ENCODE measurements at regions not wholly inside any gene's neighbourhood (a gene's known extent, or its start where the extent isn't known, plus 50 kb on each side); places are given as distances from the start of the nearest gene placed in this dataset.

DNA sequence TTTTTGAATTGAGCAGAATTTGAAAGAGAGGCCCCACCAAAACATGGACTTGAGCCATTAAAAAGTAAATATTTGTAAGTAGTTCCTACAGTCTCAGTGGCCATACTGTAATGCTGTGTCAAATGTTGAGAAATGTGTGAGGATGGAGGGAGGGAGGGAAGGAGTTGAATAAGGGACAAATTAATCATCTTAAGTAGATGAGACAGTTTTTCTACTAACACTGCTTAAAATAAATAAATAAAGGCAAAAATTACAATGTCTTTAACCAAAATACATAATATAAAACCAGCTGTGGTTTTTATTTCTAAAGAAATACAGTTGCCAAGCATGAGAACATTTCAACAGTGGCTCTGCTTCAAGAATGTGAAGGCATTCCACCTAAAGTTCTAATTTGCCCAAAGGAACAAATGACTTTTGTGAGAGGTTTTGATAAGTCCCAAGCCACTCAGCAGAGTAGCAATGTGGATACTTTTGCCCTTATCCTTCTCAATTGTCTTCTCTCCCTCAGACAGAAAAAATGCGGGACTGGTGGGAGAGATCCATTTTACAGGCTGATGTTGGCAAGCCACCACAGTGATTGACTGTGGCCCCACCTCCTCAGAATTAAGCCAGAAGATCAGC, 427.0 kb upstream of the RARB start:
- DNase-seq (ENCODE audit: low read depth): no peak

DNA sequence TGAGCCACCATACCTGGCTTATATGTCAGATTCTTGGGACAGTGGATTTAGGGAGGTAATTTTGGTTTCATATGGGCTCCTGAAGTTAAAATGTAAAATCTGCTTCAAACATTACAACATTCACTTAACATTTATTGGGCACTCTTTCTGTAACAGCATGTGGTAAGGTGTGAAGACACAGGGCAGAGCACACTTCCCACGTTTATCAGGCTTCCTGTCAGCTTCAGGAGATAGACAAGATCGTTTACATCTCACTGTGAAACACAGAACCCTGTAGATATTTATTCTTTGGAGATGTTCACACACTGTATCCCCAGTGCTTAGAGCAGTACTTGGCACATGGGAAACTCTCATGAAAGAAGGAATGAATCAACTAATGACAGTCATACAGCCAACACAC, 426.0 kb upstream of the RARB start:
- DNase-seq (ENCODE audit: low read depth): no peak

DNA sequence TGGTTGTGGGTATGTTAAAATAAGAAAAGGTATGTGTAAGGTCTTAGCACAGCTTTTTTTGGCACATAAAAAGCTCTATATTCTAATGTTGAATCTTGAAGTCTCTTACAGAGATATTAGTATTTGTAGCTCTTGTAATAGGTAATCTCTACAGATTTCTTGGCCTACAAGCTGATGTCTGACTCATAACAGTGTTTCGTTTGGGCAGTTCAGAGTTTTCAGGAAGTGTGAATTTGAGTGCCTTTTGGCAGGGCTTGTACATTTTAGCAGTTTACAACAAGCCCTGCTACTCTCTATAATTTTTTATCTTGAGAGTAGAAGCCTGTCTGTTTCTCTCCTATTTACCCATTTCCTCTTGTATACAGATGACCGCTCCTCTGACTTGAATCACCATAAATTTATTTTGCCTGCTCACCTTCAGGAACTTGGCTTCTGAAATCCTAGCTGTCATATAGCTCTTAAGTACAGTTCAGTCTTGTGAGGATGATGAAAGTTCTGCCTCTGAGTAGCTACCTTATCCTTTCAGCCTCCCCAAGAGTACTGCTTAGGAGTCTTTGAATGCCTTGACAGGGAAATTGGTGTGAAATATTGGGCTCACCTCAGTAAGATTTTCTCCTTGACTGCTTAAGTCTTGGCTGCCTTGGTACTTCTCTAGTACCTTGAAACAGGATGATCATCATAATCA, 419.9 kb upstream of the RARB start:
- DNase-seq (ENCODE audit: low read depth): peak; percentile 11

DNA sequence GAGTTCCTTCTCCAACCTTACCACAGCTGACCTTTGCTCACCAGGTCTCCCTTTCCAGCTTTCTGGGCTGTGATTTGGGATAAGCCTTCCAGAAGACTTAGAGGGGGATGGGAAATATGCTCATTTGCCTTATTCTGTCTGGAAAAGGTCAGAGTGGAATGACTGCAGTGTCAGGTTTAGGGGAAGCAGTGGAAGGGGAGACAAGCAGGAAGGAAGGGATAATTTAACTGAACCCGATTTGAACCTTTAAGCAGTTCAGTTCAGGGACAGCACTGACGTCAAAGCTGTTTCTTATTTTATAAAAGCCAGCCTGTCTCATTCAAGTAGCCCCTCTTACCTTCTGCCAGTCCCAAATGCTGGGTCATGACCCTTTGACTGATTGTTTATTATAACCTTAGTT, 418.4 kb upstream of the RARB start:
- no peak for DNase-seq (ENCODE audit: low read depth)

DNA sequence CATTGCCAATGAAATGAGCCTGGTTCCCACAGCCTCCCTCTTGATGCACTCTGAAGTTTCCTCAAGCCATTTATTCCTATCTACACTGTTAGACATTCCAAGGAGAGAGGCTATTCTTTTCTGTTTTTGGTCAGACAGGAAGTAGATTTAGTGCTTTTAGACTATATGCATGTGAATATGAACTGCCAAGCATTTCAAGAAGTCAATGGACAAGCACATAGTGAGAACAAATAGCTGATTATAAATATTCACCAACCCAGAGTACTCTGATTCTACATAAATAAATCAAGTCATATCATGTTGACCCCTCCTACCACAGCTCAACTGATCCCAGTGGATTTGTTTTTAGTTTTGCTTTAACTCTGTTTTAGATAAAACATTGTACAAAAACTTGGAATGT, 412.5 kb upstream of the RARB start:
- no peak for DNase-seq (ENCODE audit: low read depth)

DNA sequence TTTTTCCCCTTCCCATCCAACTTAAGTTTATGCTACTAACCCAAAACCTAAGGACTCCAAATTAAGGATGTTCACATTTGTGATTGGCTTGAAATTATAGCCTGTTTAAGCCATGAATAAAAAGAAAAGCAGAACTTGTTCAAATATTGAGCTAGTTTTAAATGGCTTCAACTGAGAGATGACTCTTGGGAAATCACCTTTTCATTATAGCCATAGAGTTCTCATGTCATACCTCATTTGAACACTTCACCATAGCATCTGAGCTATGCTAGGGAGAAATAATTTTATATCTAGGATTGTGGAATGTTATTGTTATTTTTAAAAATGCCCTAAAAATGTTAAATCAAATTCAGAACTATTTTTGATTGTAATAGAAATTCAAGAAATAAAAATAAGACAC, 409.2 kb upstream of the RARB start:
- no peak for DNase-seq (ENCODE audit: low read depth)

DNA sequence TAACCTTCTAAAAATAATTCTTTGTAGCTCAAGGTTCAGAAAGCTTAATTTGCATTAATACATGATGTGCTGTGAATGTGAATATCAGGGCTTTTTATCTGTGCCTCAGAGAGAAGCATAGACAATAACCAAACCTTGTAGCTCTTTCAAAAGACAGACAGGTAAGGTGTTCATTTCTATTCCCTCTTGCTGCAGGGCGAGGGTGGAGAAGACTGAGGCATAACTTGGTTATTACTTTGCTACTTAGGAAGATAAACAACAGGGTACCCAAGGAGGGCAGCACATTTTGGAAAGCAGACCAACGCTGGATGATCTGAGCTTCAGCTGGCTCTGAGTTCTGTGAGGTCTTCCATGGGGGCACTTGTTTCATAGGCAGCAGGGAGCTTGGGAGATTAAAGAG, 408.6 kb upstream of the RARB start:
- DNase-seq (ENCODE audit: low read depth): no peak

DNA sequence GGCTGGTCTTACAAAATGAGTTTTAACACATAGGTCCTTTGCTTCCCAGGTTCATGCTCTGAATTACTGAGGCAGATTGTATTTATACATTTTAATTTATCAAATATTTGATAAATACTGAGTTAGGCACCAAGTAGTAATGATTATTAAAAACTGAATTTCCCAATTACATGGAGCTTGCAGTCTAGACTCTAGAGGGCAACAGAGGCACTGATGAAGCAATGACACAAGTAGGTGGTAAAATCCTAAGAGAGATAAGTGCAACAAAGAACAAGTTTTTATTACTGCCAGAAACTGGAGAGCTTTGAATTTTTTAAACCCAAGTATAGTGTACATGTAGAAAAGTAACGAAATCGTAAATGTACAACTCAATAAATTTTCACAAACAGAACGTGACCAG, 406.2 kb upstream of the RARB start:
- no peak for DNase-seq (ENCODE audit: low read depth)

DNA sequence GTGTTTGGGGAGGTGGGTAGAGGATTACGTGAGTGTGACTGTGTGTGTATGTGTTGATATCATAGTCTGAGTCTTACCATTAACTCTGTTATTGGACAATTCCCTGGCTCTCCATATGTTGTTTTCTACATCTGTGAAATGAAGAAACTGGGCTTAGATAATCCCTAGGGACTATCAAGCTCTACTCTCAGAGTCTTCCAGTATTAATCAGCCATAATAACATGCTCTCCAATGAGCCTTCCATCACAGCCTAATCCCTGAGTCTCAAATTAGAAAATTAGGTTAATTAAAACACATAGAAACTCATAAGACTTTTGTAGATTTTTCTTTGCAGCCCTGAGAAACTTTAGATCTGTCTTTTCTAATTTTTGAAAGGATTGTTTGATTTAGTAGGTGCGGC, 404.2 kb upstream of the RARB start:
- DNase-seq (ENCODE audit: low read depth): no peak

DNA sequence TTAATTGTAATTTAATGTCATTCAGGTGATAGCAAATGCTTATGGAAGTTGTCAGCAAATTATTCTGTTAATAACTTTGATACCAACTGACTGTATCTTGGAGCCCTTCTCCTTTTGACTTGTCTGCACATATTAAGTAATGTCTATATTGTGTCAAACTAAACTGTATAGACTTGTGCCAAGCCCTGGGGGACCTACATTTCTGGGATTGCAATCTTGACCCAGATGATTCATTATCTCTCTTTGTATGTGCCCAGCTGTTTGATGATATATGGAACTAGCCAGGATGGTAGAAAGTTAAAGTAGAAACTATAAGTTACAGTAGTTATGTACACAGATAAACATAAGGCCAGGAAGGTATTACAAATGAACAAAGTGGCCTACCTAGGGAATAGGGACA, 402.8 kb upstream of the RARB start:
- DNase-seq (ENCODE audit: low read depth): peak; percentile 35

DNA sequence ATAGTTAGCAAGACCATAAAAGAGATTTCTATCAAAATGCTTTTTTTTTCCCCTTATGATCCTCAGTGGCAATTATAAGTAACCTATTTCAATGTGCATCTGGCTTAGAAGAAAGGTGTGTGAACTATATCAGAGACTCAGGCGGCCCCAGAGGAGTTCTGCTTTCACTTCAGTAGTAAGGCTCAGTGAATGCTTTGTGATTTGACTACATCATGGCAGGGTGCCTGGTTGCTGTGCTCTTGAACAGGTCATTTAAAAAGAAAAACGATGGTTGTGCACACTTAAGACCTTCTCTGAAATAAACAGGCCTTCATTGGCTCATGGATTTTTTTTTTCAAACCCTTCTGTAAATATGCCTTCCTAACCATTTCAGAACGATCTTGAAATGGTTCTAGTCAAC, 400.4 kb upstream of the RARB start:
- no peak for DNase-seq (ENCODE audit: low read depth)

DNA sequence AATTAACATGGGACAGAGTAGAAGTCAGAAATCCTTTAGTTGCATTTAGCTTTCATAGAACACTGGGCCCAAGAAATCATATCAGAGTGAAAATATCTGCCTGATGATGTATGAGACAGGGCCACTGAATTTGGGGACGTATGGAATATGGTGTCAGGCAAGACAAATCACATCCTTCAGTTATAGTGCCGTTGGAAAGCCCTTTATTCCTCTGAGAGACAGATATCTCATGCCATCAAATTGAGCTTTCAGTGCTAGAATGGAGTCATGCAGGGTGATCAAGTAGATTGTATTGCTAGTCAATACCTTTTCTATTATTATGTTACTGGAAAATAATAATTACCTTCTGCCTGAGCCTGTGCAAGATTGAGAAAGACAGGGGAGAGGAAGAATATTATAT, 398.2 kb upstream of the RARB start:
- DNase-seq (ENCODE audit: low read depth): no peak

DNA sequence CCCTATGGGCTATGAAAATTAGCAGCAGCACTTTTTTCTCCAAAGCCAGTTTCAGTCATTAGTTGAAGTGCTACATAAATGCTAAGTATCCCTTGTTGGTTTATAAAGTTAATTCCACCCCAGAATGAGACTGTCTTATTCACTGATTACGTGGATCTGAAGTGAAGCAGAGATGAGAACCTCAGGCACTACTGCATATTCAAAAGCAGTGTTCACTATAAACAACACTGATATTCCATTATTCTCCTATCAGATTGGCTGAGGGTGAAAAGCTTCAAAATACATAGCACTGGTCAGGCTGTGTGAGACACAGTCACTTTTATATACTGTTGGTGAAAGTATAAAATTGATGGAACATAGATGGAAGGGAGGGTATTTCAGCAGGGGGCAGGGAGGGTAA, 395.7 kb upstream of the RARB start:
- no peak for DNase-seq (ENCODE audit: low read depth)

DNA sequence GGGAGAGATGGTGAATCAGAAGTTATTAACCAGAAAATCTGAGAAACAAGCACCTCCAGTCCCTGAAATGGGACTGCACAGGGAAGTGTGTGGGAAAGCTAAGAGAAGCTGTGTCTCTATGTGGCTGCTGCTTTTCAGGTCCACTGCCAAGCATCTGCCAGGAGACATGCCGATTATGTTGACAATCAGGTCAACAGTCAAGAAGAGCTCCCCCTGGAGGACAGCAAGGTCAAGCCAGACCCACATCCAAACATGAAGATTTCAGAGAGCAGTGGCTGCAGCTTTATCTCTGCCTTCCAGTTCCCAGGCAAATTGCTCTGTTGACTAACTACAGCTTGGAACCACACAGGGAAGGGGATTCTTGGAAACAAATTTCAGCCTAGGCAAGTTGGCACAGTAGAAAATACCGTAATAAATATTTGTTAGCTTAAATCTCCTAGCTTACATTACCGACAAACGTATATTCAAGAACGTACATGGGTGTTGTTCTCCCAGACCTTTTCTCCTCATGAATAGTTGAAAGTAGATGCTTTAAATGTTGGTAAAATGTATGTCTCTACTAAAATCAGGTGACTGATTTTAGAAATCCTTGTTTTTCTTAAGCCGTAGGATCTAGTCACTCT, 394.5 kb upstream of the RARB start:
- DNase-seq (ENCODE audit: low read depth): peak; percentile 39

DNA sequence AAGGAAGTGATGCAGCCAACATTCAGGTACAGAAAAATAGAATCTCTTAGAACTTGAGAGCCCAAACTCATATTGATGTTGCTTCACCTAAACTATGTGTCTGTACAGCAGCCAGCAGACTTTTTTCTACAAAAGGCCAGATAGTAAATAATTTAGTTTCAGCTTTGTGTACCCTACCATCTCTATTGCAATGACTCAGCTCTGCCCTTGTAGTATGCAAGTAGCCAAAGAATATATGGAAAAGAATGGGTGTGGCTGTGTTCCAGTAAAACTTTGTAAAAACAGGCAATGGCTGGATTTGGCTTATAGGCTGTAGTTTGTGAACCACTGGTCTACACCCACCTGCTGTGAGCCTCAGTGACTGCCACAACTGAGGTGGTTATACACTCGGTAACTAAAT, 392.5 kb upstream of the RARB start:
- peak; percentile 11 for DNase-seq (ENCODE audit: low read depth)

DNA sequence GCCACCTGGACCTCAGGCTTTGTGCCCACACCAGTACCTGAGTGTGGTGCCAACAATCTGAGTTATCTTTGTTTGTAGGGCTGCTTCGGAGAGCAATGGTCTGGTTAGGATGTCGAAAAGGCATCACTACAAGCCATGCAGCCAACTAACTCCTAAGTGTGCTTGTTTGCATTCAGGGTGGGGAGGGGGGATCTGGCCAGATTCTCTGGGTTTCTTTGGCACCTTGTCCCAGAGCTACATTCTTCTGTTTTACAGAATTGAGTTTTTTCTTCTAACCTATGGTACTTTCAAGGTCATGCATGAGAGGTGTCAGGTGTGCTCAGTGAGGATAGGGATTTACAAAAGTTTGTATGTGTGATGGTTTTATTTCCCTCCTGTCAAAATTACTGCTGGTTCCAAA, 391.4 kb upstream of the RARB start:
- no peak for DNase-seq (ENCODE audit: low read depth)

DNA sequence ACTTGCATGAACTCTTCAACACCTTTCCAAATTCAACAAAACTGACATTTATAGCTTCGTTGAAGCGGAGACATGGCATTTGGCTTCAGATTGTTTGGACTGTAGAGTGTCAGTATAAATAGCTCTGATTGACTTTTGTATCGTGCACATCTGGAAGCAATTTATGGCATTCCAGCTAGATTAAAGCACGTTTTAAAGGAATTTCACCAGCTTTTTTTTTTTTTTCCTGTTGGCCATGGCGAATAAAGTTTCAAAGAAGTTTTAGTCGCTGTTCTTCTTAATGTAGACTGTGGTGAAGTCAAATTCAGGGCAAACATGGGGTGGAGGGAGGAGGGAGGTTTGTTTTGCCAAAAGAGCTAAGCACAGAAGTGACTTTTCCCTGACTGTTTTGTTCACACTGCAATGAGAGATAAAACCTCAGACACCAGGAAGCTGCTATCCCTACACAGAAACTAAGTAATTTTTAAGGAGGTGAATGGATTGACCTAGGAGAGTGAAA, 391.0 kb upstream of the RARB start:
- DNase-seq (ENCODE audit: low read depth): peak; percentile 77

DNA sequence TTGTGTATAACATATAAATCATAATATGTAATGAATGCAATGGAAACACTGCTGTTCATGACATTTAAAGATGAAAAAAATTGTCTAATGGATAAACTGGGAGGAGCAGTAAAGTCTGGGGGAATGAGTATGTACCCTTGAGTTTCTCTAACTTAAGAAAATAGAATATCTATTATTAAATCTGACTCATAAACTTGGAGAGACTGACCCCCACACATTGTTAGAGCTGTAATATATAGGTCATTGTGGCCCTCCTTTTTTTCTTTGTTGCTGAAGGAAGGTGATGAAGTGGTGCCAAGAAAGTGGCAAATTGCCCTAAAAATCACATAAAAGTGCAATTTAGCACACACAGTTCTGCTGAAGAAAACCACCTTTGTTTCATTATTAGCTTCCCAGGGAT, 389.8 kb upstream of the RARB start:
- no peak for DNase-seq (ENCODE audit: low read depth)

DNA sequence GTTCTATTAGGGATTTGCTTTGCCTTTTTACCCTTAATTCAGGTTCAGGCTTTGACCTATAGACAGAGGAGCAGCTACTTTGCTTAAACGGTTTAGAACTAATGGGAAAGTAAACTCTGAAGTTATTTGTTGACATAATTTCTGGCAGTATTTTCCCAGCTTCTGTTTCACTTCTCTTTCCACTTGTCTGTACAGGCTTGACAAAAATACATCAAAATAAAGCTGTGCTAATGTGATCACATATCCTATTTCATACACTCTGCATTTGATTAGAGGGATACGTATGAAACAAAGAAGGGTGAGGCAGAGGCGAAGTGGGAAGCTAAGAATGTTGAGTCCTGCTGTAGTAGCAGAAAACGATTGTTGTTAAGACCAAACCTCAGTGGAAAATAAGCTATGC, 389.1 kb upstream of the RARB start:
- DNase-seq (ENCODE audit: low read depth): no peak

DNA sequence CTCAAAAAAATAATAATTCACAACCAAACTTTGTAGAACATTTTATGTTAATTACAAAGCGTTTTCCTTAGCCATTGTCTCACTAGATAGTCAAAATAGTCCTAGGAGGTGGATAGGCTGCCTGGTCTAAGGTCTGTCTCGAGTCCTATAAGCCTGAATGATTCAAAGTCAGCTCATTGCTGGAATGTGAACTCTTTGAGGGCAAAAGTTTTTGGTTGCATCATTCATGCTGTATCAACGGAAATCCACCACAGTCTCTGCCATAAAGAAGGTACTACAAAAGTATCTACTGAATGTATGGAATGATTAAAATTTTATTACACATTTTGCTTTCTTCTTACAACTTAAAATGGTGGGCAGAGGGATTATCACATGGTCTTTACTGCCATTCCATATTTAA, 387.3 kb upstream of the RARB start:
- DNase-seq (ENCODE audit: low read depth): no peak

DNA sequence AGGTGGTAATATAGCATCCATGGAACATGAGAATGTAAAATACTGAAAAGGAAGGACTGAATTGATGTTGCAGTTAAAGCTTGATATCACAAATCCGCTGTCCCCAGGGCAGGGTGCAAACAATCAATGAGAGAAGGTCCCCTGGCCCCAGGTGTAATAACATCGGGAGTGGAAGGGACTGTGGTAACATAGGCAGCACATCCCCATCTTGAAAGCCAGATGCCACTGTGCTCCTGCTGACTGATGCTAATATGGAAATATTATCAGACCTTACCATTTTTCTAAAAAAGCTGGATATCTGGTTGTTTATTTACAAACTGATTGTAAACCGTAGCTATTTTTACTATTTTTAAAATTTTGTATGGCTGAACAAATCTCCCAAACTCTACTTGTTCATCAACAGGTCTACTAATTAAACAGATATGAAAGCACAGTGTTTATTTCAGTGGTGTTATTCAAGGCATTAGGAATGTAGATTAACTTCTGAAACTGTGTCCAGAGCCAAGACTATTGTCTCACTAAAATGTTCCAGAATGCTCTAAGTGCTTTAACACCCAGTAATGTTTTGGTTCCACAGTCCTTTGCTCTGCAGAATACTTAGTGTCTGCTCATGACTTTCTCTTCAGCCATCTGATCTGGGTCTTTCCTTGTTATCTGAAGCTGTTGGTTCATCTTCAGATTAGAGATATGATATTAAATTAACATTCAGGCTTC, 386.0 kb upstream of the RARB start:
- DNase-seq (ENCODE audit: low read depth): no peak

DNA sequence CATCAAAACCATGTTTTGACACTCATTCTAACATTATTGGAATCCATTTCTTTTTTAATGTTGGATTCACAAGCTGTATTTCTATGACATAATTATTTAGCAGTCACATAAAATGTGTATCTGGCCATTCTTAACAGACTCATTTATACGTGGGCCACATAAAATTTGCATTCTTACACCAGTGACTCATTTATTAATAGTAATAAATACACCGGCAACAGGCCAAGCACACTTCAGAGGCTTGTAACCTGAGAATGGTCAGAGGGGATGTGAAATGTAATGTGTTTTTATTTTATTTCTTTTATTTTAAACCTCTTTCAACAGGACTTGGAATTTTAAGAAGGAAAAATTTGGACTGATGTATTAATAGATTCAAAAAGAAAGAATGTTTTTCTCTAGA, 384.9 kb upstream of the RARB start:
- no peak for DNase-seq (ENCODE audit: low read depth)

DNA sequence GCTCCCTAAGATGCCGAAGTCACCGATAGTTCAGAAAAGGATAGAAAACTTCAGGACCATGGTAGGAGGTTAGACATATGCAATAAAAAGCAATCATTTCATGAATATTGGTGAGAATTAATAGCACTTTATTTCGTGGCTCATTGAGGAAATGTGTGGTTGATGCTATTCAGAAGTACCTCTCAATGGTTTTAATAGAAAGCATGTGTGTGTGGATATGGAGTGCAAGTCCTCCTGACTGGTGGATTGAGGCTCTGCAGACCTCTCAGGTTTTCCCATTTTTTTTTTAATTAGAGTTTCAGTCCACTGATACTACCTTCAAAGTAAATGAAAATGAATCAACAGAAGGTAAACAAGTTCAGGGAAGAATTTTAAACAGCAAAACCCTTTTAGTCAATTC, 384.3 kb upstream of the RARB start:
- DNase-seq (ENCODE audit: low read depth): no peak
